Right cardiac atrium (tissue), 5 donors: ENCODE measurements at regions not wholly inside any gene's neighbourhood (a gene's known extent, or its start where the extent isn't known, plus 50 kb on each side); places are given as distances from the start of the nearest gene placed in this dataset.

Experiments
- ATAC-seq, 2 donors: fragments of 200-7000 bp; cut with Tn5 transposase; one replicate each; pipeline versions ENCODE4 v1.8.0 to v1.9.1; 2020; ENCODE audit warnings: moderate library complexity in 2 of 2, mild to moderate bottlenecking in 1 of 2
- DNase-seq, 3 donors: peaks; one replicate each; pipeline ENCODE4 v3.0.0-alpha.2; 2020
- H3K27ac ChIP-seq: one replicate; pipeline ENCODE4 v1.5.1; 2013; ENCODE audit warnings: mild to moderate bottlenecking, low read length, control low read depth, moderate library complexity
- H3K27me3 ChIP-seq: one replicate; pipeline ENCODE4 v1.6.1; 2013; ENCODE audit not compliant: control insufficient read depth, insufficient read depth
- H3K4me1 ChIP-seq: one replicate; pipeline ENCODE4 v1.6.1; 2013; ENCODE audit warnings: low read length; ENCODE audit not compliant: control insufficient read depth, insufficient read depth
- H3K4me3 ChIP-seq: one replicate; pipeline ENCODE4 v1.5.1; 2013; ENCODE audit warnings: low read length, control low read depth
- H3K9me3 ChIP-seq: one replicate; pipeline ENCODE4 v1.6.1; 2013; ENCODE audit warnings: low read length; ENCODE audit not compliant: control insufficient read depth
- WGBS: extraction: QIAGEN DNeasy Blood & Tissue Kit; methylation state at CpG from one replicate; pipeline ENCODE4 v1.1.7; 2013; 5-methylcytosine and 5-hydroxymethylcytosine counted together
- intact Hi-C, 4 donors: fragments of 100-400 bp; cut with DNase I; formaldehyde crosslinking; loops; one replicate each; pipeline versions ENCODE4 v1.11.0 to v1.14.0; 2022 to 2023
- donor health status: healthy with polysubstance abuse.
- donor health status: DM: no; HTN: yes; CAD: no.
- donor health status: DM: no; HTN: no; CAD: no.
- donor health status: DM: no; HTN: yes; CAD: no; lungs with severe emphysema.
- donor health status: DM: yes; HTN: yes; CAD: no.

DNA sequence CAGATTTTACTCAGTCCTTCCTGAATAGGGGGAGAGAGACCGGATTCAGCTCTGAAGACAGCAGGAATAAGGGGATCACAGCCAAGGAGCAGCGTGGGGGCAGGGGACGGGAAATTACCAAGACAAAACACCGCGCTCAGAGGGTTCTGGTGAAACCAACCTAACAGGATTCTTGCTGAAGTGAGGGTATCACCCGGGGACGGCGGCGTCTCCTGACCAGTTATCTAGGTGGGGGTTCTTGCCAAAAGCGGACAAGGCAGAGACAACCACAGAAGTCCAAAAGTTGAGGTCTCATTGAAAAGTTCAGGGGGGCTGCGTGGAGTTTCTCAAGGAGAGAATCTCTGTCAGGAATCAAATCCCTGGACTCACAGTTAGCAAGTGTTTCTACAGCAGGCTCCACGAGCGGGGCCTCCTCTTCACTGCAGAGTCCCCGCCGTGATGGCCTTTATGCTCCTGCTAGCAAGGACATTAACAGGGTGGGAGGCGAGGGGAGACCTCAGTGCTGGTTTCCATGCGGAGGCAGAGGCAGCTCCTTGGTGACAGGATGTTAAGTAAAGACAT is 291.0 kb downstream of the BRD1 start:
- DNase-seq = no peak
- no peaks in the 10 kb centered on the region for H3K27me3 ChIP-seq
- intact Hi-C loops = no loop called here
- WGBS = 37% methylated on average over 17 of the region's 17 CpGs
- no peak overlapping the region for H3K4me3 ChIP-seq
- H3K4me1 ChIP-seq = no peaks in the 10 kb centered on the region
- no peaks in the 10 kb centered on the region for H3K9me3 ChIP-seq
- no peak overlapping the region for H3K27ac ChIP-seq
- no peak for ATAC-seq

DNA sequence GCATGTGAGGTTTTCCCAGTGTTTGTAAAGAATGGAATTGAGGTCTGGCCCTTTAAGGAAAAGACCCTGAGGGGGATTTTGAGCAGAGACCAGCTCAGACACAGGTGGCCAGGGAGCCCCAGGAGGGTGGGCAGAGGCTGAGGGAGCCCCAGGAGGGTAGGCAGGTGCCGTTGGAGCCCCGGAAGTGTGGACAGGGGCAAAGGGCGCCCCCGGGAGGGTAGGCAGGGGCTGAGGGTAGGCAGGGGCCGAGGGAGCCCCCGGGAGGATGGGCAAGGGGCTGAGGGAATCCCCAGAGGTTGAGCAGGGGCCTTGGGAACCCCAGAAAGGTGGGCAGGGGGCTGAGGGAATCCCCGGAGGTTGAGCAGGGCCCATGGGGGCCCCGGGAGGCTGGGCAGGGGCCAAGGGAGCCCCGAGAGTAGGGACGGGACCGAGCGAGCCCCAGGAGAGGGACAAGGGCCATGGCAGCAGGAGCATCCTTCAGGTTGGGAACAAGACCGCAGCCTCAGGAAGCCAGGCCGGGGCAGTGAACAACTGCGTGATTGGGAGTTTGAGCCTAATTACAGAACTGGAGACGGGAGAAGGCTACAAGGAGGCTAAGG is 292.0 kb downstream of the BRD1 start:
- ATAC-seq (no peak), DNase-seq (peak in 1 of 3 donors; percentile 44)
- Histone ChIP-seq H3K4me3 (no peak overlapping the region), H3K4me1 (no peaks in the 10 kb centered on the region), H3K27me3 (no peaks in the 10 kb centered on the region), H3K9me3 (no peaks in the 10 kb centered on the region), H3K27ac (no peak overlapping the region)
- WGBS = 83% methylated on average over 16 of the region's 16 CpGs
- intact Hi-C loops = no loop called here

GRCh38 chr22:49535126-49535525 is 292.5 kb downstream of the BRD1 start:
- H3K4me1 ChIP-seq = no peaks in the 10 kb centered on the region
- WGBS = 89% methylated on average over 9 of the region's 9 CpGs
- DNase-seq = no peak
- no peaks in the 10 kb centered on the region for H3K27me3 ChIP-seq
- no peak overlapping the region for H3K27ac ChIP-seq
- no peaks in the 10 kb centered on the region for H3K9me3 ChIP-seq
- ATAC-seq = no peak
- H3K4me3 ChIP-seq = no peak overlapping the region
- intact Hi-C loops = no loop called here

GRCh38 chr22:49534386-49534785 is 293.3 kb downstream of the BRD1 start:
- H3K4me1 ChIP-seq = no peaks in the 10 kb centered on the region
- intact Hi-C loops = no loop called here
- ATAC-seq (no peak), DNase-seq (no peak)
- H3K27ac ChIP-seq = no peak overlapping the region
- no peaks in the 10 kb centered on the region for H3K27me3 ChIP-seq
- WGBS = 74% methylated on average over 16 of the region's 16 CpGs
- no peaks in the 10 kb centered on the region for H3K9me3 ChIP-seq
- no peak overlapping the region for H3K4me3 ChIP-seq

DNA sequence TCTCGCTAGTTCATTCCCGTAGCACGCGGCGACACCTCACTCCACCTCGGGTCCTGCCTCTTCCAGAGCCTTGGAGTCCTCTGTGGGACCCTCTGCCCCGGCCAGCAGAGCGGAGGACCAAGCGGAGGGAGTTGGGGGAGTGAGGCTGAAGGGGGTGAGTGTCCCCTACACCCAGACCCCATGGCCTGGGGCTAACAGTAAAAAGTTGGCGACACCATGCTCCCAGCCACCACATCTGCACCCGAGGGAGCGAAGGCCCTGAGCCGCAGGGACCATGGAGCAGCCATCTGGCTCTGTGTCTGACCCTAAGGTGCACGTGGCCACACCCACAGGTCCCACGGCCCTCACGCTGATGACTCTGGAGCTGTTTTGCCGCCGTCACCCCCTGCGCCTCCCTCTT is 293.8 kb downstream of the BRD1 start:
- no peaks in the 10 kb centered on the region for H3K4me1 ChIP-seq
- H3K9me3 ChIP-seq = no peaks in the 10 kb centered on the region
- WGBS = 87% methylated on average over 19 of the region's 19 CpGs
- DNase-seq (no peak), ATAC-seq (no peak)
- intact Hi-C loops = no loop called here
- H3K4me3 ChIP-seq = no peak overlapping the region
- no peak overlapping the region for H3K27ac ChIP-seq
- no peaks in the 10 kb centered on the region for H3K27me3 ChIP-seq

DNA sequence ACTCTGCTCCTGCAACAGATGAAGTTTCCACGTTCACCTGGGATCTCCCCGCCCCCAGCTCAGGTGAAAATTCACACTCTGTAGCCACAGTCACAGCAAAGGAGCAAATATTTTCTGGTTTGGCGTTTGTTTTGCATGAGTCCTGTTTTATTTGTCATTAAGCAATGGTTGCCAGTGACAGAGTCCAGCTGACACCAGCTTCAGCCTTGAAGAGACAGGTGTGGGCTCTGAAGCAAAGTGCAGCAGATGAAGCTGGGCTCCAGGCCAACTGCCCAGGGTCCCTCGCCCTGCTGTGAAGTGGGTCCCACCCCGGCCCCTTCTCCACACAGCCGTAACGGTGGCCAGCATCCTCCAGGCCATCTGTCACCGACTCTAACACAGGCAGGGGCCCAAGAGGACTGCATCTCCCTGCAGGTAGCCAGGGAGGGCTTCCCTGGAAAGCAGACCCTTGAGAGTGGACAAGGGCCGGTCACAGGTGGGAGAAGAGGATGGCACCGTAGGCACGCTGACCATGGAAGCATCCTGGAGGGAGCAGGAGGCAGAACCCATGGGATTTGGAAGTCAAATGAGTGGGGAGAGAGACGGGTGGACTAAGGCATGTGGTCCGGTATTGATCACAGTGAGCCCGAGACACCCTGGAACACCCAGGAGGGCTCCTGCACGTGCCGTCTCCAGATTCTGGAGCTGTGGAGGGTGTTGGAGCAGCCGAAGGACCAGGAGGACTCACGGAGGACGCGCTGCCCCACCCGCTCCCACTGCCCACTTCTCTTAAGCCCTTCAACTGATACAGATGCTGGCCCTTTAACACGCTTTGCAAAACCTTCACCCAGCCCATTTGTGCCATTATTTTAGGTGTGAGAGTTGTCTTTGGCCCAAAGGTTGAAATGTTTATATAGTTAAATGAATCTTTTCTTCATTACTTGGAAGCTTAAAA is 294.5 kb downstream of the BRD1 start:
- Histone ChIP-seq H3K27ac (no peak overlapping the region), H3K27me3 (no peaks in the 10 kb centered on the region), H3K4me3 (no peak overlapping the region), H3K9me3 (no peaks in the 10 kb centered on the region), H3K4me1 (no peaks in the 10 kb centered on the region)
- 77% methylated on average over 22 of the region's 22 CpGs for WGBS
- intact Hi-C loops = no loop called here
- DNase-seq = no peak
- no peak for ATAC-seq

- Histone ChIP-seq H3K27ac (no peak overlapping the region), H3K27me3 (no peaks in the 10 kb centered on the region), H3K4me3 (no peak overlapping the region), H3K4me1 (no peaks in the 10 kb centered on the region), H3K9me3 (no peaks in the 10 kb centered on the region)
- intact Hi-C loops = no loop called here
- ATAC-seq (no peak), DNase-seq (no peak)
- WGBS = 66% methylated on average over 11 of the region's 11 CpGs
These were observed 296.3 kb downstream of the BRD1 start for GRCh38 chr22:49531368-49531791.

DNA sequence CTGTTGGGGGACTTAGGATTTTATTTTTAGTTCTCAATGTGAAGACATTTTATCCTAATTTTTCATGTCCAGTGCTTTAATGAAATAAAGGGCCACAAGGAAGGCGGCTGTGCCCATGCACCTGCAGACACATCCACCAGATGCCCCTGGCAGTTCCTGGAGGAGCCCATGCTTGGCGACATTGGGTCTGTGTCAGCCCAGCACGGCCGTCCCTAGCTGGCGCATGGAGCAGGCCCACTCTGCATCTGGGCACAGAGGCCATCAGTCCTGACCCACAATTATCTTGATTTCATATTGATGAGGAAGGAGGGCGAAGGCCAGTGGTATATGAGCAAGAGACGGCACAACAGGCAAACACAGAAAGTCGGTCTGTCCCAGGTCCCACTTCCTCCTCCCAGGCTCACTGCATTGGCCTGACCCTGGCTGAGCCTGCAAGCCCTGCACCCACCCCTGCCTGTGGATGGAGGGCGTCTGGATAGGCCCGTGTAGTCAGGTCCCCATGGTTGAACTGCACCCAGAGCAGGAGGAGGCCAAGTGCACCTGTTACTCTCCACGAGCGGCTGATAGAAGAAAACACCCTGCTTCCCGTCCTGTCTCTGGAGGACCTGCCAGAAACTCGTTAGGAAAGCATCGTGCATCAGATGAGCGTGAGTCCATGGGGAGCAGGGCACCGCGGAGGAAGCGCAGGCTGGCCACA is 296.9 kb downstream of the BRD1 start:
- no peak for ATAC-seq
- Histone ChIP-seq H3K27ac (no peak overlapping the region), H3K4me1 (no peaks in the 10 kb centered on the region), H3K9me3 (no peaks in the 10 kb centered on the region), H3K4me3 (no peak overlapping the region), H3K27me3 (no peaks in the 10 kb centered on the region)
- intact Hi-C loops = no loop called here
- 78% methylated on average over 19 of the region's 19 CpGs for WGBS
- no peak for DNase-seq

- intact Hi-C loops = no loop called here
- no peak overlapping the region for H3K4me3 ChIP-seq
- no peak overlapping the region for H3K27ac ChIP-seq
- 56% methylated on average over 5 of the region's 6 CpGs for WGBS
- ATAC-seq (no peak), DNase-seq (no peak)
- H3K27me3 ChIP-seq = no peaks in the 10 kb centered on the region
- no peaks in the 10 kb centered on the region for H3K9me3 ChIP-seq
- no peaks in the 10 kb centered on the region for H3K4me1 ChIP-seq
These were observed 299.3 kb downstream of the BRD1 start for GRCh38 chr22:49528420-49528720.

DNA sequence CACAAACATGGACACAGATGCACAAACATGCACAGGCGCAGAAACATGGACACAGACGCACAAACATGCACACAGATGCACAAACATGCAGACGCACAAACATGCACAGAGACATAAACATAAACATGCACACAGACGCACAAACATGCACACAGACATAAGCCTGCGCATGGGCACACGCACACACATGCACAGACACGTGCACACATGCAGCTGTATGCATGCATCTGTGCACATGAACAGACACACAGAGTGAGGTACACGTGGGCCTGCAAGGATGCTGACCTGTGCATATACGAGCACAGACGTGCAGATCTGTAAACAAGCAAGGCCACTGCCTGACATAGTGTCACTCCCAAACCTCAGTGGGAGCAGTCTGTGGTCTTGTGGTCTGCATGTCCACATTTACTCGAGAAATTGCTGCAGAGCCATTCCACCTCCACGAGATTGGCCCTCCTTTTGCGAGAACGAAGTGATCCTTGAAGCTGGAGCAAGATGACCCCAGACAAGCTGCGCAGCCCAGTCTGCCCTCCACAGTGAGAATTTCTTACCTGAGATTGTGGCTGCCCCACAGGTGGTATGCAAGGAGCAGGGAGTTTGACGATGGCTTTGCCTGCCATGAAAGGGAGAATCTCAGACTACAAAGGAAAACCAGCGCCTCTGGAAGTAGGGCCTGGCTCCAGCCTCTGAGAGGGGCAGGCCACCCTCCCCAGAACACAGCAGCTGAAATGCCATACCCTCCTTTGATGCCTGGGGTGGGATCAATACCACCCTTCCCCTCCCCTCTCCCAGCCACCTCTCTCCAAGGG is 299.9 kb downstream of the BRD1 start:
- no peak overlapping the region for H3K27ac ChIP-seq
- ATAC-seq = no peak
- H3K4me1 ChIP-seq = no peaks in the 10 kb centered on the region
- DNase-seq = no peak
- no peak overlapping the region for H3K4me3 ChIP-seq
- 80% methylated on average over 17 of the region's 17 CpGs for WGBS
- no peaks in the 10 kb centered on the region for H3K27me3 ChIP-seq
- intact Hi-C loops = no loop called here
- no peaks in the 10 kb centered on the region for H3K9me3 ChIP-seq
